WERI-Rb-1 (cell line): ENCODE measurements at regions not wholly inside any gene's neighbourhood (a gene's known extent, or its start where the extent isn't known, plus 50 kb on each side); places are given as distances from the start of the nearest gene placed in this dataset.
"Not testable (repeated sequence)": the region's sequence is repeated elsewhere in the genome, so short reads cannot be mapped to it uniquely, and the experiment has no call there.

Experiments used
- DNase-seq: peaks from one replicate; pipeline ENCODE4 v3.0.0-alpha.2; 2020
- H3K27ac ChIP-seq: fragments of 250-450 bp; sonication (Bioruptor Pico); 2 replicates; pipeline ENCODE4 v1.5.1; 2020; ENCODE audit warnings: mild to moderate bottlenecking, moderate library complexity
- H3K27me3 ChIP-seq: fragments of 250-450 bp; sonication (Bioruptor Pico); 2 replicates; pipeline ENCODE4 v1.5.1; 2021; ENCODE audit warnings: mild to moderate bottlenecking, low read depth, moderate library complexity; ENCODE audit not compliant: insufficient read depth, severe bottlenecking
- H3K36me3 ChIP-seq: fragments of 250-450 bp; sonication (Bioruptor Pico); 2 replicates; pipeline ENCODE4 v1.5.1; 2020; ENCODE audit warnings: mild to moderate bottlenecking, moderate library complexity
- H3K4me3 ChIP-seq: 2 replicates; pipeline ENCODE4 v1.5.1; 2011; ENCODE audit warnings: low read depth, mild to moderate bottlenecking, control low read depth, low read length
- H3K9me3 ChIP-seq: fragments of 250-450 bp; sonication (Bioruptor Pico); 2 replicates; pipeline ENCODE4 v1.5.1; 2021; ENCODE audit warnings: mild to moderate bottlenecking, moderate library complexity; ENCODE audit not compliant: severe bottlenecking
- CTCF ChIP-seq: IDR thresholded peaks from 2 replicates; pipeline ENCODE4 v1.5.1; 2011; ENCODE audit warnings: low read depth, mild to moderate bottlenecking, control low read depth, inconsistent platforms, low read length

GRCh38 chr11:81192516-81192915 is 1541.1 kb downstream of the FAM181B start:
- no peak for TF ChIP-seq CTCF
- no peaks in the 10 kb centered on the region for H3K36me3 ChIP-seq
- no peak overlapping the region for H3K27ac ChIP-seq
- no peaks in the 10 kb centered on the region for H3K9me3 ChIP-seq
- H3K27me3 ChIP-seq = no peaks in the 10 kb centered on the region
- H3K4me3 ChIP-seq = no peak overlapping the region
- no peak for DNase-seq

GRCh38 chr11:81190546-81190945 is 1543.1 kb downstream of the FAM181B start:
- TF ChIP-seq CTCF = no peak
- no peak for DNase-seq
- Histone ChIP-seq H3K36me3 (no peaks in the 10 kb centered on the region), H3K27ac (no peak overlapping the region), H3K9me3 (no peaks in the 10 kb centered on the region), H3K4me3 (no peak overlapping the region), H3K27me3 (no peaks in the 10 kb centered on the region)

GRCh38 chr11:81187033-81187432 is 1546.6 kb downstream of the FAM181B start:
- H3K9me3 ChIP-seq, DNase-seq, H3K4me3 ChIP-seq, H3K36me3 ChIP-seq, H3K27ac ChIP-seq, H3K27me3 ChIP-seq: not testable (repeated sequence)

- no peak for TF ChIP-seq CTCF
- no peak for DNase-seq
- Histone ChIP-seq H3K27ac (no peak overlapping the region), H3K27me3 (no peaks in the 10 kb centered on the region), H3K9me3 (no peaks in the 10 kb centered on the region), H3K4me3 (no peak overlapping the region), H3K36me3 (no peaks in the 10 kb centered on the region)
These were observed 1558.9 kb downstream of the FAM181B start for GRCh38 chr11:81174646-81175330.

GRCh38 chr11:81165164-81165563 is 1568.5 kb downstream of the FAM181B start:
- Histone ChIP-seq H3K36me3 (no peaks in the 10 kb centered on the region), H3K9me3 (no peaks in the 10 kb centered on the region), H3K27ac (no peak overlapping the region), H3K4me3 (no peak overlapping the region), H3K27me3 (no peaks in the 10 kb centered on the region)
- DNase-seq = no peak
- peak; percentile 26; the same call in 1 of the 2 replicates for TF ChIP-seq CTCF

- Histone ChIP-seq H3K27me3 (no peaks in the 10 kb centered on the region), H3K36me3 (no peaks in the 10 kb centered on the region), H3K27ac (no peak overlapping the region), H3K9me3 (no peaks in the 10 kb centered on the region), H3K4me3 (no peak overlapping the region)
- no peak for TF ChIP-seq CTCF
- DNase-seq = no peak
These were observed 1573.8 kb downstream of the FAM181B start for GRCh38 chr11:81159900-81160299.
